Lower leg skin (tissue), 3 donors: ENCODE measurements at regions not wholly inside any gene's neighbourhood (a gene's known extent, or its start where the extent isn't known, plus 50 kb on each side); places are given as distances from the start of the nearest gene placed in this dataset.

ENCODE experiments used
- POLR2A ChIP-seq, 2 donors: fragments of 450-650 bp; IDR thresholded peaks; one replicate each; pipeline ENCODE4 v1.6.1; 2016 to 2017; ENCODE audit warnings: antibody characterized with exemption in 2 of 2, mild to moderate bottlenecking in 1 of 2, moderate library complexity in 1 of 2
- TF ChIP-seq, protein P1 (sequence below), 3 donors: fragments of 450-650 bp; IDR thresholded peaks; one replicate each; pipeline ENCODE4 v1.5.1; 2016; ENCODE audit warnings: antibody characterized with exemption in 3 of 3, mild to moderate bottlenecking in 3 of 3, moderate library complexity in 2 of 3

GRCh38 chr2:18835787-18836186 lies 246.4 kb upstream of the NT5C1B start:
- TF ChIP-seq, protein P1, sequence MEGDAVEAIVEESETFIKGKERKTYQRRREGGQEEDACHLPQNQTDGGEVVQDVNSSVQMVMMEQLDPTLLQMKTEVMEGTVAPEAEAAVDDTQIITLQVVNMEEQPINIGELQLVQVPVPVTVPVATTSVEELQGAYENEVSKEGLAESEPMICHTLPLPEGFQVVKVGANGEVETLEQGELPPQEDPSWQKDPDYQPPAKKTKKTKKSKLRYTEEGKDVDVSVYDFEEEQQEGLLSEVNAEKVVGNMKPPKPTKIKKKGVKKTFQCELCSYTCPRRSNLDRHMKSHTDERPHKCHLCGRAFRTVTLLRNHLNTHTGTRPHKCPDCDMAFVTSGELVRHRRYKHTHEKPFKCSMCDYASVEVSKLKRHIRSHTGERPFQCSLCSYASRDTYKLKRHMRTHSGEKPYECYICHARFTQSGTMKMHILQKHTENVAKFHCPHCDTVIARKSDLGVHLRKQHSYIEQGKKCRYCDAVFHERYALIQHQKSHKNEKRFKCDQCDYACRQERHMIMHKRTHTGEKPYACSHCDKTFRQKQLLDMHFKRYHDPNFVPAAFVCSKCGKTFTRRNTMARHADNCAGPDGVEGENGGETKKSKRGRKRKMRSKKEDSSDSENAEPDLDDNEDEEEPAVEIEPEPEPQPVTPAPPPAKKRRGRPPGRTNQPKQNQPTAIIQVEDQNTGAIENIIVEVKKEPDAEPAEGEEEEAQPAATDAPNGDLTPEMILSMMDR (IDR thresholded peaks at IDR 0.05) = no peak
- TF ChIP-seq POLR2A (IDR thresholded peaks at IDR 0.05) = no peak
